HG03342 (cell line): ENCODE measurements at regions not wholly inside any gene's neighbourhood (a gene's known extent, or its start where the extent isn't known, plus 50 kb on each side); places are given as distances from the start of the nearest gene placed in this dataset.
"Not testable (repeated sequence)": the region's sequence is repeated elsewhere in the genome, so short reads cannot be mapped to it uniquely, and the experiment has no call there.

Experiments used
- ATAC-seq: cut with Tn5 transposase; IDR thresholded peaks from one replicate; pipeline ENCODE4 v1.9.1; 2021; ENCODE audit warnings: mild to moderate bottlenecking, moderate library complexity; ENCODE audit not compliant: unreplicated experiment

DNA sequence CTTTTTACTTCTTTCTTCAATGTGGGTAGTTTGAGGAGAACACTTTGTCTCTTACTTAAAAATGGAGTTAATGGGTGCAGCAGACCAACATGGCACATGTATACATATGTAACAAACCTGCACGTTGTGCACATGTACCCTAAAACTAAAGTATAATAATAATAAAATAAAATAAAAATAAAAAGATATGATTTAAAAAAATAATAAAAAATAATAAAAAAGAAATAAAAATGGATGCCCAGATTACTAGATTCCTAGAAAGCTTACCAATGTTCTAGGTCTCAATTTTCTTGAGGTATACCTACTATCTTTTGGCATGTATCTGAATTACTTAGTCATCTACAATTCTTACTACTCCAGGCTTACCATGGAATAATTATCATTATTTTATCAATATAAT lies 2001.6 kb upstream of the CDH9 start:
- no peak for ATAC-seq

DNA sequence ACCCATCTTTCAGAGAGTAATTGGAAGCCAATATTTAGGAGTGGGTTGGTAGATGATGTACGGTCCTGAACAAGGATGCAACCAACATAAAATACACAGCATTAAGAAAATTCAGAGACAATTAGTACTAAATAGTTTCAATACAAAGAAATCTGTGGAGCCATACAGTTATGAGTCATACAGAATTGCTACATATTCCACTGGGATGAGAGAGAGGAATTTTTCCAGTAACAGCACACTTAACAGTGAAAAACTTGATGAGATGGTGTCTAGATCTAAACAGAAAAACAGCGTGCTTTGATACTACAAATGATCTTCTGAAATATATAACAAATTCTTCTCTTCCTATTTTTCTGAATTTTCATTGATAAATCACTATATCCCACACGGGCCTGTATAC lies 1999.3 kb upstream of the CDH9 start:
- ATAC-seq: no peak

DNA sequence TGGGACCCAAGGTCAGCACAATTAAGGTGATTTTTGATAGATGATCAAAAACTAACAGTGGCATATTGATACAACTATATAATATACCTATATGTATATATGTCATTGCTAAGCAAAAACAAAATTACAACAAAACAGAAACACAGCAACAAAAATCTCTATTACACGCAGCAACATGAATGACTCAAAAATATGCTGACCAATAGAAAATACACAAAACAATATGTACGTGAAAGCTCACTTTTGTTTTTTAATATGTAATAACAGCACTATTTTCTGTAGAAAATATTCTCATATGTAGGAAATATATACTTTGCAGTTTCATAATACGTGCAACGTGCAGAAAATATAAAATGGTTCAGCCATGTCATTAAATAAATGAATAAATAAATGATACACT lies 1985.7 kb upstream of the CDH9 start:
- no peak for ATAC-seq

DNA sequence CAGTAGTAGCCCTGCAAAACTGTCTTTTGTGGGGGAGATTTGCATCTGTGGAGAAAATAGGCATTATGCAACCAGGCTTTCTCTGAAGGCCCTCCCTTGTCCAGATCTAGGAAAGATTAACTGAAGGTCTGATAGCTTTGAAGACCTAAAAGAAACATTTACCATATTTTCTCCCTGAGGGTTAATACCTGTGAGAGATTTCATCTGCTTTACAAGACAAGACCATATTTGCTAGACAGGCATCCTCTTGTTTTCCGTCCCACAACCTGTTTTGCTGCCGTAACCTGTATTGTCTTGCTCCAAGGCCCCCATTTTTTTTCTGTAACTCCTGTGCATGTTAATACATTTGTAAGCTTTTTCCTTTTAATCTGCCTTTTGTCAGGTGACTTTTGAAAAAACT lies 1985.2 kb upstream of the CDH9 start:
- no peak for ATAC-seq

GRCh38 chr5:29017501-29017900 lies 1979.1 kb upstream of the CDH9 start:
- ATAC-seq: no peak

DNA sequence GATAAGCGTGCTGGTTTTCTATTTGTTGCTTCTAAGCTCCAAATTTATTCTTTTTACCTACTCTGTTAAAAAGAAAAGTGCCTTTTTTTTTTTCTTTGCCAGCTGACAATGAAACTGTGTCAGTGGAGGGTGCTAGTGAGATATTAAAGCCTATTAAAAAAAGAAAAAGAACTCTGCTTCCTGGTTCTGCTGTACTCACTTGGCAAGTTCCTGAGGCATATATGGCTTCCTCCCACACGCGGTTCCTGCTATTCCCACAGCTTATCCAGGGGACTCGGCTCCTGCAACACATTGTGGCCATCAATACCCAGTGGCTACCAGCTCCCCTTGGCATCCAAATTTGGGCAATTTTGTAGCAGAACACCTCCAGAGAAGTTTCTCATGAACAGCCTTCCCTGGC lies 1977.7 kb upstream of the CDH9 start:
- no peak for ATAC-seq

- no peak for ATAC-seq
These were observed 1977.1 kb upstream of the CDH9 start for GRCh38 chr5:29015523-29015922.

GRCh38 chr5:29005386-29005785 lies 1967.0 kb upstream of the CDH9 start:
- no peak for ATAC-seq

- ATAC-seq: no peak
These were observed 1964.1 kb upstream of the CDH9 start for GRCh38 chr5:29002481-29002880.

DNA sequence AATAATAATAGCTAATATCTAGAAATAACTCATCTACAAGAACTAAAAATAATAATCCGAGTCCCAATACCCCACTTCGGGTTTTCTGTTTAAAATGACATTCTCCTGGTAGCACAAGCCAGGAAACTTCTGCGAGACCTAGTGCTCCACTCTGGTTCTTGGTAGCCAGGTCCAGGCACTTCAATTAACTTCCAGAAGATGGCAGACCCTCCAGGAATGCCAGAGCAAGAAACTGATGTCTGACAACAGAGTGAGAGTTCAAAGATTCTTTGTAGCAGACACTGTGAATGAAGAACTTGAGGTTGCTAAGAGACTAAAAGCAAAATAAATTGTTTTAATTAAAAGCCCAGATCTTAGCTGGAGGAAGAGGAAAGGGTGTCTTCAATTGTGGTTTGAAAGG lies 1963.3 kb upstream of the CDH9 start:
- ATAC-seq: no peak

GRCh38 chr5:28984639-28985038 lies 1946.3 kb upstream of the CDH9 start:
- no peak for ATAC-seq

GRCh38 chr5:28975508-28975907 lies 1937.1 kb upstream of the CDH9 start:
- no peak for ATAC-seq

GRCh38 chr5:28967848-28968247 lies 1929.5 kb upstream of the CDH9 start:
- no peak for ATAC-seq

DNA sequence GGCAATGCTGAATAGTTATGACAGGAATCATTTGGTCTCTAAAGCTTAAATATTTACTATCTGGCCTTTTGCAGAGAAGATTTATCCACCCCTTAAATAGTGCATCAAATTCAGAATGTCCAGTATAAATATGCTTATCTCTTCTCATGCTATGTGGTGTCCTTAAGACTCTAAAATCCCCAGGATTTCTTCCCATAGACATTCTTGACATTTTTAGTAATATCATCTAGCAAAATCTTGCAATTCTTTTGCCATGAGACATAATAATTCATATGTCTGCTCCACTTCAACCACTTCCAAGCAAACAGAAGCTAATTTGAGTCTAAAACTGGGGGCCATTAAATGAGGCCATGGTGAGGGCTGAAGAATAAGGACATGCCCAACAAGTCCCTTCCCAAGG lies 1923.4 kb upstream of the CDH9 start:
- no peak for ATAC-seq

GRCh38 chr5:28958581-28958980 lies 1920.2 kb upstream of the CDH9 start:
- no peak for ATAC-seq

- no peak for ATAC-seq
These were observed 1919.1 kb upstream of the CDH9 start for GRCh38 chr5:28957450-28957849.

GRCh38 chr5:28954074-28954473 lies 1915.7 kb upstream of the CDH9 start:
- ATAC-seq: no peak

- ATAC-seq: no peak
These were observed 1909.5 kb upstream of the CDH9 start for GRCh38 chr5:28947865-28948264.

DNA sequence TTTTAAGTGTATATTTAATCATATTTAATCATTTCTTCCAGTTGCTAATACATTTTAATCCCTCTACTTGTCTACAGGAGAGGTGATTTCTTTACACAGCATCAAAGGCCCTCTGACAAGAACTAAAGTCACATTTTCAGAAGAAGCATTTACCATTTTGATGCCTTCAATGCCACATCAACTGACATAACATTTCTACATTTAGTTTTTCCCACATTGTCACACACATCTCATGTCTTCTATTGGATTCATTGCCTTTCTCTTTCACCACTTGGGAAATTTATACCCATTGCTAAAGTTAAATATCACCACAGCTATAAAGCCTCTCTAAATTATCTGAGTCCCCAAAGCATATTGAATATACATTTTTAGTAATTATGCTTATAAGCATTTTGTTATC lies 1907.5 kb upstream of the CDH9 start:
- ATAC-seq: no peak

DNA sequence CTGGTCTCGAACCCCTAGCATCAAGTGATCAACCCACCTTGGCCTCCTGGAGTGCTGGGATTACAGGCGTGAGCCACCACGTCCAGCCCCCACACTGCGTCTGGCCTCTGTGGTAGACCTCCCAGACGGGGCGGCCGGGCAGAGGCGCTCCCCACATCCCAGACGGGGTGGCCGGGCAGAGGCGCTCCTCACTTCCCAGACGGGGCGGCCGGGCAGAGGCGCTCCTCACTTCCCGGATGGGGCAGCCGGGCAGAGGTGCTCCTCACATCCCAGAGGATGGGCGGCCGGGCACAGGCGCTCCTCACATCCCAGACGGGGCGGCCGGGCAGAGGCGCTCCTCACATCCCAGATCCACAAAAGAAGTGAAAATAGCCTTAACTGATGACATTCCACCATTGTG lies 1891.0 kb upstream of the CDH9 start:
- ATAC-seq: not testable (repeated sequence)

DNA sequence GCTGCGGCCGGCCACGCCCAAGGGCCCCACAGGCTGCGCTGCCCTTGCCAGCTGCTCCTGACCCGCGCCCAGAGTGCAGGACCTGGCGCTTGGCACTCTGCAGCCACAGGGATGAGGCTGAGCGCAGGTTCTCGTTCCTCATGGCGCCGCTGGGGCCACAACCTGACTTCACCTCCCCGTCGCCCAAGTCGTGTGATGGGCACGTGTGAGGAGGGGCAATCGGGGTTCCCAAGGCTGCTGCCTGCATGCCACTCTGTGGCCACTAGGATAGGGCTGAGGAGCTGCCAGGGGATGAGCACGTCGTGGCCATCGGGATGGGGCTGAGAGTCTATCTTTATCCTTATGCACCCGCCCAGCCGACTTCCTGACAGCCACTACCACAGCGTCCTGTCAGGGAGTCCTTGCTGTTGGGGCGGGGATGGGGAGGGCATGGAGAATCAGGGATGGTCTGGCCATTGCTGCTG lies 1890.0 kb upstream of the CDH9 start:
- not testable (repeated sequence) for ATAC-seq

DNA sequence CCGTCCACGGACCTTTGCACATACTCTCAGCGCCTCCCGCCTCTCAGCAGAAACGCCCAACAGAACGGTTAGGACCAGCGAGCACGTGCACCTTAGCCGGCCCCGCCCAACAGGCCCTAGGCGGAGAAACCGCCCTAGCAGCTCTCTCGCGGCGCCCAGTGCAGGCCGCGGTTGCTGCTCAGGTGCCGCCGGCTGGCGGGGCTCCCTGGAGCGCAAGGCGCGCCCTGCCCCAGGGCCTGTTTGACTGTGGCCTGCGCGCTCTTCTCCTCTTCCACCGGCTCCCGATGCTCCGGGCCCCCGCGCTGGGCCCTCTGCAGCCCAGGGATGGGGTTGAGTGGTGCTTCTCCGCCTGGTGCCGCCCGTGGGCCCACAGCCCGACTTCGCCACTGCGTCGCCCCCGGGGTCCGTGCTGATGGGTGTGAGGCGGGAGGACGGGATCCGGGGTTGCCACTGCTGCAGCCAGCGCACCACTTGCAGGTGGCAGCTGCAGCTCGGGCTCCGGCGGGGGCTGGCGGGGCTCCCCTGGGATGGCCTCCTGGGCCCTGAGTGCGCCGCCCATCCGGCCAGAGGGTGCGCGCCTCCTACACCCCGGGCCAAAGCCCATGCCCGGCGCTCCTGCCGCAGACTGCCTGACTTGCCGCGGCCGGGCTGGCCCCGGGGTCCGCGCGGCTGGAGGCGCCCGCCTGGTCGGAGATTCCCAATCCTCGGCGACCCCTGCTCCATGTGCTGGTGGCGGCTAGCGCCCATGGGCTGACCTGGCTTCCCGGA lies 1889.4 kb upstream of the CDH9 start:
- ATAC-seq: no peak

DNA sequence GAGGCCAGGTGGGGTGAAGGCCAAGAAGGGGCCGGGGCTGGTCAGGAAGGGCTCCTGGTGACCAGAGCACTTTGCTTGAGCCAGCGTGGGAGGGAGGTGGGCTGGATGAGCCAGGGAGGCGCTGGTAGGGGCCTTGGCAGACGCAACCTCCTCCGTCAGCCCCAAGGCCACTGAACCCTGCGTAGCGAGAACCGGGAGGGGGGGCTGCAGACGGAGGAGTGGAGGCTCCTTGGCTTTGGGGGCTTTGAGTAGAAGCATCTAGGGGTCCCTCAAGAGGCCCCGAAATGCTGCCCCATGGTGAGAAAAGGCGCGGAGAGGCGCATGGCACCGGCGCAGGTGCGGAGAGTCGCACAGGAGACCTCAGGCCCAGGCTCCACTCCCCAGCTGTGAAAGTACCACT lies 1888.0 kb upstream of the CDH9 start:
- ATAC-seq: no peak
